ENCODE measurements at regions not wholly inside any gene's neighbourhood (a gene's known extent, or its start where the extent isn't known, plus 50 kb on each side); places are given as distances from the start of the nearest gene placed in this dataset.

GRCh38 chr6:40164345-40164755 is 230.1 kb upstream of the MOCS1 start:
- H3K4me1 ChIP-seq (ENCODE audit: low read length) = no peaks in the 10 kb centered on the region
- H3K9me3 ChIP-seq (ENCODE audit: low read length) = no peaks in the 10 kb centered on the region
- no peak overlapping the region for H3K9ac ChIP-seq (ENCODE audit: low read length)
- H3K9me2 ChIP-seq (replicated peaks; ENCODE audit: insufficient read depth, low read length) = no peaks in the 10 kb centered on the region
- no peak overlapping the region for H3K27ac ChIP-seq (ENCODE audit: low read length)
- H3K79me2 ChIP-seq (ENCODE audit: low read length) = no peaks in the 10 kb centered on the region
- H4K20me1 ChIP-seq (ENCODE audit: insufficient read depth, low read depth, low read length) = no peaks in the 10 kb centered on the region
- no peak overlapping the region for H2AFZ ChIP-seq (ENCODE audit: low read length)
- no peak overlapping the region for H3K4me3 ChIP-seq (ENCODE audit: low read length)
- no peak overlapping the region for H3K4me2 ChIP-seq (ENCODE audit: low read depth, low read length, poor library complexity, severe bottlenecking)
- no peaks in the 10 kb centered on the region for H3K27me3 ChIP-seq (ENCODE audit: low read length)
- no peaks in the 10 kb centered on the region for H3K36me3 ChIP-seq (ENCODE audit: insufficient read depth, low read length)
- DNase-seq = peak; percentile 51

DNA sequence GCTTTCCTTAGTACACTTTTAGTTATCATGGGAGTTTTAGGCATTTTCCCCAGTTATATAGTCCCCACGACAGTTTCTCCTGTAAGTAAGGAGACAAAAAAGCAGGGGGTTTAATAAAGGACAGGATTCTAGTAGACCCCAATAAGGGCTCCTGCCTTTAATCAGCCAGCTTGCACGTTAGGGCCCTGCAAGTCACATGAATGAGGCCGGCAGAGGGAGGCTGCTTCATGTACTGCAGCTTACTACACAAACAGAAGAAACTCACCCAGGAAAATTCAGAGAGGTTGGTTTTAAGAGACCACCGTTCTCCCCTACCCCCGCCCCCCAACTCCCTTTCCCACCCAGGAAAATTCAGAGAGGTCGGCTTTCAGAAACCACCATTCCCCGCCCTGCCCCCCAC is 229.7 kb upstream of the MOCS1 start:
- H3K4me3 ChIP-seq (ENCODE audit: low read length) = no peak overlapping the region
- H3K4me2 ChIP-seq (ENCODE audit: low read depth, low read length, poor library complexity, severe bottlenecking) = no peak overlapping the region
- no peaks in the 10 kb centered on the region for H3K79me2 ChIP-seq (ENCODE audit: low read length)
- no peak for DNase-seq
- H3K27ac ChIP-seq (ENCODE audit: low read length) = no peak overlapping the region
- H3K36me3 ChIP-seq (ENCODE audit: insufficient read depth, low read length) = no peaks in the 10 kb centered on the region
- no peaks in the 10 kb centered on the region for H3K9me2 ChIP-seq (replicated peaks; ENCODE audit: insufficient read depth, low read length)
- H2AFZ ChIP-seq (ENCODE audit: low read length) = no peak overlapping the region
- no peaks in the 10 kb centered on the region for H3K27me3 ChIP-seq (ENCODE audit: low read length)
- no peak overlapping the region for H3K9ac ChIP-seq (ENCODE audit: low read length)
- no peaks in the 10 kb centered on the region for H3K9me3 ChIP-seq (ENCODE audit: low read length)
- H3K4me1 ChIP-seq (ENCODE audit: low read length) = no peaks in the 10 kb centered on the region
- no peaks in the 10 kb centered on the region for H4K20me1 ChIP-seq (ENCODE audit: insufficient read depth, low read depth, low read length)

DNA sequence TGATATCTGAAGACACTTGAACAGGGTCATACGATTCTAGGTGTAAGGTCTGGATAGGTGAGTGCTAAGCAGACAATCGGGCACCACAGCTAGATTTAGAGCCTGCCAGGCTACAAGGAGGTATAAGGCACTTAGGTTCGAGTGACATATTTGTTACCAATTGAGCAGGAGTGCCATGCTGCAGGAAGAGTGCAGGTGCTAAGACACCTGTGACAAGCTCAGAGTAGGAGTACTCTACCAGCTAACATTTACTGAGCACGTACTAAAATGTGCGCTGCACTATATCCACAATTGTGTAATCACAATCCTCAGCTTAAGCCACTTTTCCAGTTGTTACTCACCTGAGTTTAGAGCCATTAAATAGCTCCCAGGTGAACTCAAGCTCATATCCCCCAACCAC is 227.8 kb upstream of the MOCS1 start:
- no peaks in the 10 kb centered on the region for H3K27me3 ChIP-seq (ENCODE audit: low read length)
- H3K9ac ChIP-seq (ENCODE audit: low read length) = no peak overlapping the region
- no peak overlapping the region for H3K4me3 ChIP-seq (ENCODE audit: low read length)
- H3K4me1 ChIP-seq (ENCODE audit: low read length) = no peaks in the 10 kb centered on the region
- H4K20me1 ChIP-seq (ENCODE audit: insufficient read depth, low read depth, low read length) = no peaks in the 10 kb centered on the region
- H3K27ac ChIP-seq (ENCODE audit: low read length) = no peak overlapping the region
- no peaks in the 10 kb centered on the region for H3K79me2 ChIP-seq (ENCODE audit: low read length)
- no peaks in the 10 kb centered on the region for H3K36me3 ChIP-seq (ENCODE audit: insufficient read depth, low read length)
- DNase-seq = no peak
- no peak overlapping the region for H3K4me2 ChIP-seq (ENCODE audit: low read depth, low read length, poor library complexity, severe bottlenecking)
- no peak overlapping the region for H2AFZ ChIP-seq (ENCODE audit: low read length)
- no peaks in the 10 kb centered on the region for H3K9me3 ChIP-seq (ENCODE audit: low read length)
- H3K9me2 ChIP-seq (replicated peaks; ENCODE audit: insufficient read depth, low read length) = no peaks in the 10 kb centered on the region

DNA sequence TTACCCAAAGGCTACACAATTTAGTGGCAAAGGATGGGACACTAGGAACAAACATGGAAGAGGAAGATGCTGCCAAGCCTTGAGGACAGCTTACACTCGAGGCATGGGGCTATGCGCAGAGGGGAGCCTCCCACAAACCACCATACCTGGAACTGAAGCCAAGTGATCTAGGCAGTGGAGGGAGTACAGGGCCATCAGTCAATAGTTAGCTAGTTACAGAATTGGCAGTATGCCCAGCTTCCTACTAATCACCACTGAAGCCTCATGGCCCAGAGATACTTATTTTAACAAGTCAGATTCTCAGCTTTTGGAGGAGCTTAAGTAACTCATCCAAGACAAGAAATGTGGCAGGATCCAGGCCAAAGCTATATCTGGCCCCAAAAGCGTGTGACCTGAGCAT is 226.6 kb upstream of the MOCS1 start:
- no peaks in the 10 kb centered on the region for H3K4me1 ChIP-seq (ENCODE audit: low read length)
- no peak overlapping the region for H3K4me3 ChIP-seq (ENCODE audit: low read length)
- no peak for DNase-seq
- no peak overlapping the region for H3K27ac ChIP-seq (ENCODE audit: low read length)
- H3K27me3 ChIP-seq (ENCODE audit: low read length) = no peaks in the 10 kb centered on the region
- no peak overlapping the region for H2AFZ ChIP-seq (ENCODE audit: low read length)
- no peaks in the 10 kb centered on the region for H3K9me2 ChIP-seq (replicated peaks; ENCODE audit: insufficient read depth, low read length)
- no peaks in the 10 kb centered on the region for H4K20me1 ChIP-seq (ENCODE audit: insufficient read depth, low read depth, low read length)
- no peak overlapping the region for H3K4me2 ChIP-seq (ENCODE audit: low read depth, low read length, poor library complexity, severe bottlenecking)
- no peaks in the 10 kb centered on the region for H3K36me3 ChIP-seq (ENCODE audit: insufficient read depth, low read length)
- H3K9ac ChIP-seq (ENCODE audit: low read length) = no peak overlapping the region
- no peaks in the 10 kb centered on the region for H3K79me2 ChIP-seq (ENCODE audit: low read length)
- no peaks in the 10 kb centered on the region for H3K9me3 ChIP-seq (ENCODE audit: low read length)

GRCh38 chr6:40159865-40160264 is 225.6 kb upstream of the MOCS1 start:
- Histone ChIP-seq H3K9me3 (ENCODE audit: low read length) (no peaks in the 10 kb centered on the region), H3K4me2 (ENCODE audit: low read depth, low read length, poor library complexity, severe bottlenecking) (no peak overlapping the region), H3K9me2 (replicated peaks; ENCODE audit: insufficient read depth, low read length) (no peaks in the 10 kb centered on the region), H3K27ac (ENCODE audit: low read length) (no peak overlapping the region), H3K27me3 (ENCODE audit: low read length) (no peaks in the 10 kb centered on the region), H3K9ac (ENCODE audit: low read length) (no peak overlapping the region), H3K4me3 (ENCODE audit: low read length) (no peak overlapping the region), H3K79me2 (ENCODE audit: low read length) (no peaks in the 10 kb centered on the region), H2AFZ (ENCODE audit: low read length) (no peak overlapping the region), H4K20me1 (ENCODE audit: insufficient read depth, low read depth, low read length) (no peaks in the 10 kb centered on the region), H3K36me3 (ENCODE audit: insufficient read depth, low read length) (no peaks in the 10 kb centered on the region), H3K4me1 (ENCODE audit: low read length) (no peaks in the 10 kb centered on the region)
- DNase-seq = no peak

DNA sequence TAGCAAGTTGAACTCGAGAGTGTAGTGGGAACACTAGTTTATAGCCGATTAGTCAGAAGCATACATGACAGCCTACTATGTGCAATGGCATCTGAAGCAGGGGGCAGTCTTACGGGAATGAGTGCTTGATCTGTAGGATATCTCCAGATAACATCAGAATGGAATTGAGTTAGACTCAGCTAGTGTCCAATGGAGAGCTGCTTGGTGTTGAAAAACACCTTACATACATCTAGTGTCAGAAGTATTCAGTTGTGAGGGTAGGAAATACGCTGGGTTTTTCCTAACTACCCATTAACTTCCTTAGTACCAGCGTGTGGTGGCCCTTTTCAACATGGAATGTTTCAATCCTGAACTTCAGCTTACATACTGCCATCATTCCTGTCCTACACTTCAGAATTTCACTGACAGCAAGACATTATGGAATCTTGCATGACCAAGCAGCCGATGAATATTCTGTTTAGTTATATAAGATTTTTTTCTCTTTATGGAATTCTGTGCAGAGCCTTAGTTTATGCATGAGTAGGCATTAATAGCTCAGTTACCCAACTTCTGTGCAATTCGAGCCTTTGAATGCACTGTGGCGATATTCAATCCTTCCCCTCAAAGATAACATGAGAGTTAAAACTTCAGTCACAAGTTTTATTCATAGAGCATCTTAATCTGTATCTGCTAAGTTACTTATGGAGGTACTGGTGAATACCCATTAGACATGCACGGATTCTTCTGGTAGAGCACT is 218.6 kb upstream of the MOCS1 start:
- H3K36me3 ChIP-seq (ENCODE audit: insufficient read depth, low read length) = no peaks in the 10 kb centered on the region
- no peaks in the 10 kb centered on the region for H3K9me2 ChIP-seq (replicated peaks; ENCODE audit: insufficient read depth, low read length)

DNA sequence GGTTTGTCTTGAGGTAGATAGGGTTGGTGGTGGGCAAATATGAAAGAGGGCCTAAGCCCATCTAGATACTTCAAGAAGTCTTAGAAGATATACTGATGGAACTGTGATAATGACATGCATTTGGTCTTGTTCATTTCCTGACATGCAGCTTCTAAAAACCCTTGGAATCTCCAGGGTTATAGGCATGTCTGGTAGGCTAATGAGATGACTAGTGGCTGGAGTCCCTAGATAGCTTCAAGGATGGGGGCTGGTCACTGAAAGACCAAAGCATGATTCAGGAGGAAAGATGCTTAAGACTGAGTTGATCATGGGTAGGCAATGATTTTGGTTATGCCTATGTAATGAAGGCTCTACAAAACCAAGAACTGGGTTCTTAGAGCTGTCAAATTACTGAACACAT is 217.9 kb upstream of the MOCS1 start:
- H4K20me1 ChIP-seq (ENCODE audit: insufficient read depth, low read depth, low read length) = no peaks in the 10 kb centered on the region
- H2AFZ ChIP-seq (ENCODE audit: low read length) = no peak overlapping the region
- H3K9me2 ChIP-seq (replicated peaks; ENCODE audit: insufficient read depth, low read length) = no peaks in the 10 kb centered on the region
- H3K27ac ChIP-seq (ENCODE audit: low read length) = no peak overlapping the region
- H3K9ac ChIP-seq (ENCODE audit: low read length) = no peak overlapping the region
- H3K9me3 ChIP-seq (ENCODE audit: low read length) = no peaks in the 10 kb centered on the region
- no peak overlapping the region for H3K4me2 ChIP-seq (ENCODE audit: low read depth, low read length, poor library complexity, severe bottlenecking)
- H3K4me3 ChIP-seq (ENCODE audit: low read length) = no peak overlapping the region
- no peaks in the 10 kb centered on the region for H3K79me2 ChIP-seq (ENCODE audit: low read length)
- DNase-seq = no peak
- H3K4me1 ChIP-seq (ENCODE audit: low read length) = peaks cover 18% of the 10 kb centered on the region
- no peaks in the 10 kb centered on the region; the same call in 1 of the 2 replicates for H3K27me3 ChIP-seq (ENCODE audit: low read length)
- no peaks in the 10 kb centered on the region for H3K36me3 ChIP-seq (ENCODE audit: insufficient read depth, low read length)

More for the DNA sequence above, 218.6 kb upstream of the MOCS1 start:
- H3K4me1 ChIP-seq (ENCODE audit: low read length) = peaks cover 18% of the 10 kb centered on the region
- no peaks in the 10 kb centered on the region for H3K79me2 ChIP-seq (ENCODE audit: low read length)
- no peaks in the 10 kb centered on the region; the same call in 1 of the 2 replicates for H3K27me3 ChIP-seq (ENCODE audit: low read length)
- H3K4me3 ChIP-seq (ENCODE audit: low read length) = no peak overlapping the region
- no peak overlapping the region for H3K9ac ChIP-seq (ENCODE audit: low read length)
- no peaks in the 10 kb centered on the region for H3K9me3 ChIP-seq (ENCODE audit: low read length)
- no peak overlapping the region for H3K4me2 ChIP-seq (ENCODE audit: low read depth, low read length, poor library complexity, severe bottlenecking)
- no peaks in the 10 kb centered on the region for H4K20me1 ChIP-seq (ENCODE audit: insufficient read depth, low read depth, low read length)
- H3K27ac ChIP-seq (ENCODE audit: low read length) = no peak overlapping the region
- no peak for DNase-seq
- H2AFZ ChIP-seq (ENCODE audit: low read length) = no peak overlapping the region

GRCh38 chr6:40148882-40149573 is 214.8 kb upstream of the MOCS1 start:
- no peaks in the 10 kb centered on the region for H3K36me3 ChIP-seq (ENCODE audit: insufficient read depth, low read length)
- H3K4me2 ChIP-seq (ENCODE audit: low read depth, low read length, poor library complexity, severe bottlenecking) = peak overlapping the region; percentile 26
- DNase-seq = peak; percentile 90
- H4K20me1 ChIP-seq (ENCODE audit: insufficient read depth, low read depth, low read length) = no peaks in the 10 kb centered on the region
- H3K9me2 ChIP-seq (replicated peaks; ENCODE audit: insufficient read depth, low read length) = no peaks in the 10 kb centered on the region
- no peaks in the 10 kb centered on the region for H3K79me2 ChIP-seq (ENCODE audit: low read length)
- no peak overlapping the region for H3K9ac ChIP-seq (ENCODE audit: low read length)
- no peak overlapping the region for H2AFZ ChIP-seq (ENCODE audit: low read length)
- no peaks in the 10 kb centered on the region; the same call in 1 of the 2 replicates for H3K27me3 ChIP-seq (ENCODE audit: low read length)
- no peak overlapping the region for H3K27ac ChIP-seq (ENCODE audit: low read length)
- no peak overlapping the region for H3K4me3 ChIP-seq (ENCODE audit: low read length)
- peaks cover 18% of the 10 kb centered on the region for H3K4me1 ChIP-seq (ENCODE audit: low read length)
- H3K9me3 ChIP-seq (ENCODE audit: low read length) = no peaks in the 10 kb centered on the region
